ENCODE measurements at regions not wholly inside any gene's neighbourhood (a gene's known extent, or its start where the extent isn't known, plus 50 kb on each side); places are given as distances from the start of the nearest gene placed in this dataset.

GRCh38 chrX:40508560-40508959, 72.2 kb upstream of the ATP6AP2 start:
- H3K27ac ChIP-seq = no peak overlapping the region
- no peaks in the 10 kb centered on the region for H3K4me1 ChIP-seq
- TF ChIP-seq CTCF (IDR thresholded peaks at IDR 0.05) = no peak
- TF ChIP-seq POLR2AphosphoS5 (IDR thresholded peaks at IDR 0.05) = no peak
- TF ChIP-seq EP300 (IDR thresholded peaks at IDR 0.05) = no peak
- no peak for TF ChIP-seq POLR2A (IDR thresholded peaks at IDR 0.05)
- no peak for DNase-seq (ENCODE audit: low spot score in 2 of 2)
- no peaks in the 10 kb centered on the region for H3K27me3 ChIP-seq
- 51% methylated on average over 8 of the region's 8 CpGs for WGBS
- H3K4me3 ChIP-seq = no peak overlapping the region
- H3K9me3 ChIP-seq = no peaks in the 10 kb centered on the region
- no peaks in the 10 kb centered on the region for H3K36me3 ChIP-seq

DNA sequence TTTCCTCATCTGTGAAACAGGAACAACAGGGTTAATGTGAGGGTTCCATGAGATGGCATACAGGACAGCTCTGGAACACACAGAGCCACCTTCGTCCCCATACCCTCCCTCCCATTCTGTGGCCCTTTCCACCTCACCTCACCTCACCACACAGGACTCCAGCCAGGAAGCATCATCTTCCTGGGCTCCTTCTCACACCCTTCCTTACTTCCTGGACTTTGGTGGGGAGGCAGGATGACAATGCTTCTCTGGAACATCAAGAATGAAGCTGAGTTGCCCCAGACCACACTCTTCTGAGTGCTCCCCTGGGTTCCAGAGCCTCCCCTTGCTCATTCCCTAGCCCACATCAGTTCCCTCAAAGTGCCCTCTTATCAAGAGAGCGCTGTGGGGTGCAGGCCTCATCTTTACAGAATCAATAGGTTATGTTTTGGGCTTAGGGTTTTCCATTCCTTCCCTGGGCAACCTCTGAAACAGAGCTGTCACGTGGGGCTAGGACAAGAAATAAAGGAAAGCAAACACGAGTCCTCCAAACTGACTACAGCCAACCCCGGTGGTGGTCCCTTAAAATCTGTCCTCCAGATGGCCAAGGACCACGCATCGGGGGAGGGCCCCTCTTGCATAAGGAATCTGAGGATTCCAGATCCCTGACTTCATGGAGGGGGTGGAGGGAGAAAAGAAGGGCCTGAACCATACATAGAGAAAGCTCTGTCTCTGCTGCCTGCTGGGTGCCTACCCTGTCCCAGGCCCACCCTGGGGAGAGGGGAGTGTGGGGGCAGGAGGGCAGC, 74.4 kb upstream of the ATP6AP2 start:
- H3K36me3 ChIP-seq = no peaks in the 10 kb centered on the region
- DNase-seq (ENCODE audit: low spot score in 2 of 2) = no peak
- WGBS = 76% methylated on average over 7 of the region's 7 CpGs
- TF ChIP-seq EP300 (IDR thresholded peaks at IDR 0.05) = no peak
- TF ChIP-seq CTCF (IDR thresholded peaks at IDR 0.05) = no peak
- TF ChIP-seq POLR2A (IDR thresholded peaks at IDR 0.05) = no peak
- TF ChIP-seq POLR2AphosphoS5 (IDR thresholded peaks at IDR 0.05) = no peak
- no peaks in the 10 kb centered on the region for H3K4me1 ChIP-seq
- H3K4me3 ChIP-seq = no peak overlapping the region
- no peaks in the 10 kb centered on the region for H3K27me3 ChIP-seq
- H3K9me3 ChIP-seq = no peaks in the 10 kb centered on the region
- H3K27ac ChIP-seq = no peak overlapping the region

- no peaks in the 10 kb centered on the region for H3K36me3 ChIP-seq
- no peak for DNase-seq (ENCODE audit: low spot score in 2 of 2)
- TF ChIP-seq CTCF (IDR thresholded peaks at IDR 0.05) (no peak), POLR2AphosphoS5 (IDR thresholded peaks at IDR 0.05) (no peak), POLR2A (IDR thresholded peaks at IDR 0.05) (no peak), EP300 (IDR thresholded peaks at IDR 0.05) (no peak)
- no peaks in the 10 kb centered on the region for H3K4me1 ChIP-seq
- no peaks in the 10 kb centered on the region for H3K9me3 ChIP-seq
- WGBS = 55% methylated on average over 5 of the region's 5 CpGs
- no peak overlapping the region for H3K4me3 ChIP-seq
- H3K27me3 ChIP-seq = no peaks in the 10 kb centered on the region
- H3K27ac ChIP-seq = no peak overlapping the region
These were observed 75.8 kb upstream of the ATP6AP2 start for GRCh38 chrX:40504801-40505605.

GRCh38 chrX:40503094-40503493, 77.7 kb upstream of the ATP6AP2 start:
- Histone ChIP-seq H3K27me3 (no peaks in the 10 kb centered on the region), H3K36me3 (no peaks in the 10 kb centered on the region), H3K27ac (no peak overlapping the region), H3K4me1 (no peaks in the 10 kb centered on the region), H3K4me3 (no peak overlapping the region), H3K9me3 (no peaks in the 10 kb centered on the region)
- WGBS = 95% methylated on average over 3 of the region's 3 CpGs
- no peak for DNase-seq (ENCODE audit: low spot score in 2 of 2)
- no peak for TF ChIP-seq POLR2A (IDR thresholded peaks at IDR 0.05)
- no peak for TF ChIP-seq EP300 (IDR thresholded peaks at IDR 0.05)
- no peak for TF ChIP-seq POLR2AphosphoS5 (IDR thresholded peaks at IDR 0.05)
- no peak for TF ChIP-seq CTCF (IDR thresholded peaks at IDR 0.05)

DNA sequence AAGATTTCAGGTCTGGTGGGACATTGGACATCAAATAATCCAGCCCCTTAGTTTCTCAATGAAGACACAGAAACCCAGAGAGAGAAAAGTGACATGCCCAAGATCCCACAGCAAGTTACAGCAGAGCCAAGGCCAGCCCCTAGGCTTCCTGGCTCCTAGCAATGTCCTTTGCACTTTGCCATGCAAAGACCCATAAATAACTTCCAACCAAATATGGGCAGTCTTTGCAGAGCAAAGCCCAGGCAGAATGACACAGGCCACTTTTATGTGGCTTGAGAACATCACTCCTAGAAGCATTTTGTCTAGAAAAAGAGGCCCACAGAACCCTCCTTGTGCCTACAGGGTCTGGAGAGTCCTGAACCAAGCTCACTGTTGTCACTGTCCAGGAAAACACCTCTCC, 78.1 kb upstream of the ATP6AP2 start:
- no peak for DNase-seq (ENCODE audit: low spot score in 2 of 2)
- H3K4me3 ChIP-seq = no peak overlapping the region
- no peak for TF ChIP-seq EP300 (IDR thresholded peaks at IDR 0.05)
- no peak for TF ChIP-seq POLR2AphosphoS5 (IDR thresholded peaks at IDR 0.05)
- no peak for TF ChIP-seq POLR2A (IDR thresholded peaks at IDR 0.05)
- TF ChIP-seq CTCF (IDR thresholded peaks at IDR 0.05) = no peak

More for the DNA sequence above, 78.1 kb upstream of the ATP6AP2 start:
- Histone ChIP-seq H3K27me3 (no peaks in the 10 kb centered on the region), H3K4me1 (no peaks in the 10 kb centered on the region), H3K9me3 (no peaks in the 10 kb centered on the region), H3K27ac (no peak overlapping the region), H3K36me3 (no peaks in the 10 kb centered on the region)

Measured in suprapubic skin (tissue), 4 donors.